ENCODE measurements at regions not wholly inside any gene's neighbourhood (a gene's known extent, or its start where the extent isn't known, plus 50 kb on each side); places are given as distances from the start of the nearest gene placed in this dataset.

- TF ChIP-seq POLR2A (IDR thresholded peaks at IDR 0.05; ENCODE audit: low read depth, low read length) = no peak
- no peak for TF ChIP-seq EZH2 (IDR thresholded peaks at IDR 0.05; ENCODE audit: borderline replicate concordance, low read depth, low read length, severe bottlenecking)
- no peak for TF ChIP-seq FOS (IDR thresholded peaks at IDR 0.05; ENCODE audit: borderline replicate concordance, insufficient read depth, low read length)
- no peak for TF ChIP-seq POLR2AphosphoS5 (IDR thresholded peaks at IDR 0.05; ENCODE audit: insufficient read depth, low read depth, low read length)
- TF ChIP-seq, protein P1, sequence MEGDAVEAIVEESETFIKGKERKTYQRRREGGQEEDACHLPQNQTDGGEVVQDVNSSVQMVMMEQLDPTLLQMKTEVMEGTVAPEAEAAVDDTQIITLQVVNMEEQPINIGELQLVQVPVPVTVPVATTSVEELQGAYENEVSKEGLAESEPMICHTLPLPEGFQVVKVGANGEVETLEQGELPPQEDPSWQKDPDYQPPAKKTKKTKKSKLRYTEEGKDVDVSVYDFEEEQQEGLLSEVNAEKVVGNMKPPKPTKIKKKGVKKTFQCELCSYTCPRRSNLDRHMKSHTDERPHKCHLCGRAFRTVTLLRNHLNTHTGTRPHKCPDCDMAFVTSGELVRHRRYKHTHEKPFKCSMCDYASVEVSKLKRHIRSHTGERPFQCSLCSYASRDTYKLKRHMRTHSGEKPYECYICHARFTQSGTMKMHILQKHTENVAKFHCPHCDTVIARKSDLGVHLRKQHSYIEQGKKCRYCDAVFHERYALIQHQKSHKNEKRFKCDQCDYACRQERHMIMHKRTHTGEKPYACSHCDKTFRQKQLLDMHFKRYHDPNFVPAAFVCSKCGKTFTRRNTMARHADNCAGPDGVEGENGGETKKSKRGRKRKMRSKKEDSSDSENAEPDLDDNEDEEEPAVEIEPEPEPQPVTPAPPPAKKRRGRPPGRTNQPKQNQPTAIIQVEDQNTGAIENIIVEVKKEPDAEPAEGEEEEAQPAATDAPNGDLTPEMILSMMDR (IDR thresholded peaks at IDR 0.05; ENCODE audit: extremely low read depth in 1 of 2, insufficient read depth in 1 of 2, low read depth in 1 of 2, low read length in 2 of 2) = no peak
- no peak for TF ChIP-seq GATA2 (IDR thresholded peaks at IDR 0.05; ENCODE audit: insufficient read depth, insufficient read length, low read depth, low read length)
- no peak for TF ChIP-seq MYC (IDR thresholded peaks at IDR 0.05; ENCODE audit: low read depth, low read length)
- ChIA-PET POLR2A (no interaction called here), CTCF (no interaction called here)
- peaks cover 2% of the 10 kb centered on the region for H3K9me3 ChIP-seq (replicated peaks; ENCODE audit: control insufficient read depth, insufficient read depth, low read length)
- H3K27me3 ChIP-seq (ENCODE audit: control insufficient read depth in 2 of 2, insufficient read depth in 2 of 2, low read length in 2 of 2) = no peaks in the 10 kb centered on the region
- no peaks in the 10 kb centered on the region for H3K9me1 ChIP-seq (replicated peaks; ENCODE audit: control insufficient read depth, extremely low read depth, insufficient read depth, low read length)
- dilution Hi-C loops (cut with MboI; ENCODE audit: extremely low pct_ligation_motif_present, low sequenced_read_pairs) (no loop called here), intact Hi-C loops (cut with micrococcal nuclease) (no loop called here)
- H3K79me2 ChIP-seq (ENCODE audit: control insufficient read depth, insufficient read depth, low read length) = no peaks in the 10 kb centered on the region
- H4K20me1 ChIP-seq (replicated peaks; ENCODE audit: control insufficient read depth, extremely low read depth, insufficient read depth, low read length) = no peaks in the 10 kb centered on the region
- no peak overlapping the region for H3K4me3 ChIP-seq (replicated peaks in 1 of 3; ENCODE audit: insufficient read depth in 1 of 3, low read depth in 1 of 3, low read length in 3 of 3)
- no peaks in the 10 kb centered on the region for H3K36me3 ChIP-seq (ENCODE audit: control insufficient read depth in 2 of 2, extremely low read depth in 1 of 2, insufficient read depth in 2 of 2, low read length in 2 of 2)
- BruUV-seq (replicated peaks) = no TSS peak
- H3K4me1 ChIP-seq (ENCODE audit: control insufficient read depth, extremely low read depth, insufficient read depth, low read length) = no peaks in the 10 kb centered on the region
- H2AFZ ChIP-seq (ENCODE audit: low read depth, low read length) = no peak overlapping the region
- FAIRE-seq (no peak), DNase-seq (ENCODE audit: low read depth, low spot score) (no peak)
- H3K4me2 ChIP-seq (ENCODE audit: insufficient read depth, low read length) = no peak overlapping the region
- no peak overlapping the region for H3K27ac ChIP-seq (ENCODE audit: insufficient read depth, low read depth, low read length)
- no peak overlapping the region for H3K9ac ChIP-seq (replicated peaks; ENCODE audit: extremely low read depth, insufficient read depth, low read length)
Measured at GRCh38 chr14:42703501-42703900, 1096.8 kb downstream of the LRFN5 start.

- no peak overlapping the region for H3K4me2 ChIP-seq (ENCODE audit: insufficient read depth, low read length)
- no peaks in the 10 kb centered on the region for H3K79me2 ChIP-seq (ENCODE audit: control insufficient read depth, insufficient read depth, low read length)
- FAIRE-seq (no peak), DNase-seq (ENCODE audit: low read depth, low spot score) (no peak)
- H2AFZ ChIP-seq (ENCODE audit: low read depth, low read length) = no peak overlapping the region
- intact Hi-C loops (cut with micrococcal nuclease) = no loop called here
- H3K9ac ChIP-seq (replicated peaks; ENCODE audit: extremely low read depth, insufficient read depth, low read length) = no peak overlapping the region
- no peak for TF ChIP-seq JUN (IDR thresholded peaks at IDR 0.05; ENCODE audit: borderline replicate concordance, insufficient read depth, insufficient read length, low read depth)
- no peak for TF ChIP-seq POLR2AphosphoS5 (IDR thresholded peaks at IDR 0.05; ENCODE audit: insufficient read depth, low read depth, low read length)
- no peak for TF ChIP-seq EZH2 (IDR thresholded peaks at IDR 0.05; ENCODE audit: borderline replicate concordance, low read depth, low read length, severe bottlenecking)
- TF ChIP-seq, protein P2, sequence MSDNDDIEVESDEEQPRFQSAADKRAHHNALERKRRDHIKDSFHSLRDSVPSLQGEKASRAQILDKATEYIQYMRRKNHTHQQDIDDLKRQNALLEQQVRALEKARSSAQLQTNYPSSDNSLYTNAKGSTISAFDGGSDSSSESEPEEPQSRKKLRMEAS (IDR thresholded peaks at IDR 0.05; ENCODE audit: insufficient read depth, insufficient read length) = no peak
- TF ChIP-seq, protein P1 (IDR thresholded peaks at IDR 0.05; ENCODE audit: extremely low read depth in 1 of 2, insufficient read depth in 1 of 2, low read depth in 1 of 2, low read length in 2 of 2) = no peak
- TF ChIP-seq MYC (IDR thresholded peaks at IDR 0.05; ENCODE audit: low read depth, low read length) = no peak
- no peak for TF ChIP-seq GATA2 (IDR thresholded peaks at IDR 0.05; ENCODE audit: insufficient read depth, insufficient read length, low read depth, low read length)
- no peak for TF ChIP-seq FOS (IDR thresholded peaks at IDR 0.05; ENCODE audit: borderline replicate concordance, insufficient read depth, low read length)
- TF ChIP-seq POLR2A (IDR thresholded peaks at IDR 0.05; ENCODE audit: low read depth, low read length) = no peak
- no peaks in the 10 kb centered on the region for H3K36me3 ChIP-seq (ENCODE audit: control insufficient read depth in 2 of 2, extremely low read depth in 1 of 2, insufficient read depth in 2 of 2, low read length in 2 of 2)
- no peaks in the 10 kb centered on the region for H3K4me1 ChIP-seq (ENCODE audit: control insufficient read depth, extremely low read depth, insufficient read depth, low read length)
- no peaks in the 10 kb centered on the region for H4K20me1 ChIP-seq (replicated peaks; ENCODE audit: control insufficient read depth, extremely low read depth, insufficient read depth, low read length)
- ChIA-PET CTCF (no interaction called here), POLR2A (no interaction called here)
- no peaks in the 10 kb centered on the region for H3K9me1 ChIP-seq (replicated peaks; ENCODE audit: control insufficient read depth, extremely low read depth, insufficient read depth, low read length)
- H3K9me3 ChIP-seq (replicated peaks; ENCODE audit: control insufficient read depth, insufficient read depth, low read length) = no peaks in the 10 kb centered on the region
- H3K27ac ChIP-seq (ENCODE audit: insufficient read depth, low read depth, low read length) = no peak overlapping the region
- dilution Hi-C loops (cut with MboI; ENCODE audit: extremely low pct_ligation_motif_present, low sequenced_read_pairs) = no loop called here
- H3K27me3 ChIP-seq (ENCODE audit: control insufficient read depth in 2 of 2, insufficient read depth in 2 of 2, low read length in 2 of 2) = no peaks in the 10 kb centered on the region
- H3K4me3 ChIP-seq (replicated peaks in 1 of 3; ENCODE audit: insufficient read depth in 1 of 3, low read depth in 1 of 3, low read length in 3 of 3) = no peak overlapping the region
- no TSS peak for BruUV-seq (replicated peaks)
Measured at GRCh38 chr14:42687421-42687820, 1080.7 kb downstream of the LRFN5 start.

Data from endothelial cell of umbilical vein (primary cell).